ENCODE measurements at regions not wholly inside any gene's neighbourhood (a gene's known extent, or its start where the extent isn't known, plus 50 kb on each side); places are given as distances from the start of the nearest gene placed in this dataset.
A peak's percentile ranks its signal among the peaks of the same experiment; 100 is the strongest.
"Not testable (repeated sequence)": the region's sequence is repeated elsewhere in the genome, so short reads cannot be mapped to it uniquely, and the experiment has no call there.

- H3K27ac ChIP-seq: no peak overlapping the region
- intact Hi-C loops (cut with DNase I): no loop called here
- H3K4me1 ChIP-seq: no peaks in the 10 kb centered on the region
- ATAC-seq (no peak), DNase-seq (no peak)
- H3K9me3 ChIP-seq: no peaks in the 10 kb centered on the region
- H3K27me3 ChIP-seq (ENCODE audit: low read depth): no peaks in the 10 kb centered on the region
- no peak for TF ChIP-seq CTCF (IDR thresholded peaks at IDR 0.05)
- no peak overlapping the region for H3K4me3 ChIP-seq
- H3K36me3 ChIP-seq: no peaks in the 10 kb centered on the region
These were observed 338.5 kb downstream of the TUSC7 start for GRCh38 chr3:117047951-117048705.

- Histone ChIP-seq H3K9me3 (no peaks in the 10 kb centered on the region), H3K4me3 (no peak overlapping the region), H3K27me3 (ENCODE audit: low read depth) (no peaks in the 10 kb centered on the region), H3K27ac (no peak overlapping the region), H3K36me3 (no peaks in the 10 kb centered on the region), H3K4me1 (no peaks in the 10 kb centered on the region)
- DNase-seq: no peak
- TF ChIP-seq CTCF (IDR thresholded peaks at IDR 0.05): no peak
- intact Hi-C loops (cut with DNase I): no loop called here
- no peak for ATAC-seq
These were observed 342.8 kb downstream of the TUSC7 start for GRCh38 chr3:117052395-117052794.

GRCh38 chr3:117054556-117054955 lies 345.0 kb downstream of the TUSC7 start:
- Histone ChIP-seq H3K4me3 (no peak overlapping the region), H3K36me3 (no peaks in the 10 kb centered on the region), H3K9me3 (no peaks in the 10 kb centered on the region), H3K27me3 (ENCODE audit: low read depth) (no peaks in the 10 kb centered on the region), H3K27ac (no peak overlapping the region), H3K4me1 (no peaks in the 10 kb centered on the region)
- ATAC-seq: no peak
- no peak for TF ChIP-seq CTCF (IDR thresholded peaks at IDR 0.05)
- DNase-seq: no peak
- intact Hi-C loops (cut with DNase I): no loop called here

- ATAC-seq; H3K9me3 ChIP-seq; H3K27ac ChIP-seq; H3K27me3 ChIP-seq (ENCODE audit: low read depth); DNase-seq; intact Hi-C loops (cut with DNase I); H3K36me3 ChIP-seq; H3K4me3 ChIP-seq; H3K4me1 ChIP-seq: not testable (repeated sequence)
These were observed 347.4 kb downstream of the TUSC7 start for GRCh38 chr3:117056946-117057345.

- no peak for DNase-seq
- ATAC-seq: no peak
These were observed 349.7 kb downstream of the TUSC7 start for GRCh38 chr3:117059067-117059955.

More at GRCh38 chr3:117059067-117059955, 349.7 kb downstream of the TUSC7 start:
- Histone ChIP-seq H3K36me3 (no peaks in the 10 kb centered on the region), H3K9me3 (no peaks in the 10 kb centered on the region), H3K27ac (no peak overlapping the region), H3K4me1 (peaks cover 5% of the 10 kb centered on the region), H3K4me3 (no peak overlapping the region), H3K27me3 (ENCODE audit: low read depth) (no peaks in the 10 kb centered on the region)
- intact Hi-C loops (cut with DNase I): no loop called here
- TF ChIP-seq CTCF (IDR thresholded peaks at IDR 0.05): peak; percentile 51

Data from lower lobe of right lung (tissue), 2 donors.